Esophagus muscularis mucosa (tissue), 4 donors: ENCODE measurements at regions not wholly inside any gene's neighbourhood (a gene's known extent, or its start where the extent isn't known, plus 50 kb on each side); places are given as distances from the start of the nearest gene placed in this dataset.

Experiments used
- DNase-seq: peaks from one replicate; pipeline ENCODE4 v3.0.0-alpha.2; 2017; ENCODE audit errors: extremely low spot score
- H3K27ac ChIP-seq, 4 donors: fragments of 200-600 bp; sonication (generic); replicated peaks in 1 of 4; 1 replicate in 3 of 4; 2 replicates in 1 of 4; pipeline ENCODE4 v1.5.1; 2016 to 2019; ENCODE audit warnings: mild to moderate bottlenecking in 1 of 4
- H3K27me3 ChIP-seq, 4 donors: fragments of 200-600 bp; sonication (generic); one replicate each; pipeline versions ENCODE4 v1.5.1 to v1.6.0; 2016 to 2019
- H3K36me3 ChIP-seq, 4 donors: fragments of 200-600 bp; sonication (generic); one replicate each; pipeline ENCODE4 v1.5.1; 2016 to 2019
- H3K4me1 ChIP-seq, 4 donors: fragments of 200-600 bp; sonication (generic); one replicate each; pipeline ENCODE4 v1.5.1; 2016 to 2019
- H3K4me3 ChIP-seq, 4 donors: fragments of 200-600 bp; sonication (generic); 1 replicate in 2 of 4; 2 replicates in 2 of 4; pipeline ENCODE4 v1.5.1; 2016 to 2019; ENCODE audit warnings: mild to moderate bottlenecking in 4 of 4, moderate library complexity in 1 of 4
- H3K9me3 ChIP-seq, 4 donors: fragments of 200-600 bp; sonication (generic); 1 replicate in 3 of 4; 2 replicates in 1 of 4; pipeline ENCODE4 v1.5.1; 2016 to 2019
- CTCF ChIP-seq, 3 experiments: fragments of 200-600 bp in 2 of 3; fragments of 450-650 bp in 1 of 3; sonication (generic) in 2 of 3; IDR thresholded peaks; one replicate each; pipeline ENCODE4 v1.5.1; 2017 to 2019; ENCODE audit warnings: antibody characterized with exemption in 3 of 3, mild to moderate bottlenecking in 2 of 3, moderate library complexity in 1 of 3
- EP300 ChIP-seq: sonication (generic); formaldehyde crosslinking; IDR thresholded peaks from one replicate; pipeline ENCODE4 v1.6.1; 2017; ENCODE audit warnings: antibody characterized with exemption
- POLR2A ChIP-seq: fragments of 450-650 bp; IDR thresholded peaks from one replicate; pipeline ENCODE4 v1.6.1; 2017; ENCODE audit warnings: antibody characterized with exemption, moderate library complexity, mild to moderate bottlenecking, low read depth
- POLR2AphosphoS5 ChIP-seq, 2 donors: sonication (generic); formaldehyde crosslinking; IDR thresholded peaks; one replicate each; pipeline ENCODE4 v1.6.1; 2017; ENCODE audit warnings: antibody characterized with exemption in 2 of 2
- WGBS: methylation state at CpG from one replicate; pipeline ENCODE4 v1.1.5; 2018; 5-methylcytosine and 5-hydroxymethylcytosine counted together
- intact Hi-C: fragments of 100-400 bp; cut with DNase I; formaldehyde crosslinking; loops from one replicate; pipeline ENCODE4 v1.15.1; 2023

- TF ChIP-seq POLR2A (no peak), POLR2AphosphoS5 (IDR thresholded peaks at IDR 0.05) (no peak), EP300 (no peak), CTCF (IDR thresholded peaks at IDR 0.05) (no peak)
- H3K4me1 ChIP-seq: no peaks in the 10 kb centered on the region
- H3K4me3 ChIP-seq: no peak overlapping the region
- H3K9me3 ChIP-seq: no peaks in the 10 kb centered on the region
- no peaks in the 10 kb centered on the region for H3K27me3 ChIP-seq
- 68% methylated on average over 1 of the region's 1 CpG for WGBS
- intact Hi-C loops: no loop called here
- DNase-seq: no peak
- no peaks in the 10 kb centered on the region for H3K36me3 ChIP-seq
- H3K27ac ChIP-seq: no peak overlapping the region
Observed at GRCh38 chr5:105132581-105132980, 1570.0 kb upstream of the NUDT12 start.

GRCh38 chr5:105131045-105131444 is 1568.5 kb upstream of the NUDT12 start:
- Histone ChIP-seq H3K27ac (no peak overlapping the region), H3K4me1 (no peaks in the 10 kb centered on the region), H3K4me3 (no peak overlapping the region), H3K9me3 (no peaks in the 10 kb centered on the region), H3K36me3 (no peaks in the 10 kb centered on the region), H3K27me3 (no peaks in the 10 kb centered on the region)
- no peak for DNase-seq
- TF ChIP-seq CTCF (IDR thresholded peaks at IDR 0.05): no peak
- no peak for TF ChIP-seq EP300
- no peak for TF ChIP-seq POLR2A
- TF ChIP-seq POLR2AphosphoS5 (IDR thresholded peaks at IDR 0.05): no peak
- WGBS: 98% methylated on average over 3 of the region's 3 CpGs
- intact Hi-C loops: no loop called here

- H3K4me1 ChIP-seq: no peaks in the 10 kb centered on the region
- no peaks in the 10 kb centered on the region for H3K27me3 ChIP-seq
- intact Hi-C loops: no loop called here
- no peak for DNase-seq
- no peak overlapping the region for H3K27ac ChIP-seq
- 37% methylated on average over 2 of the region's 2 CpGs for WGBS
- H3K36me3 ChIP-seq: no peaks in the 10 kb centered on the region
- no peak overlapping the region for H3K4me3 ChIP-seq
- H3K9me3 ChIP-seq: no peaks in the 10 kb centered on the region
- TF ChIP-seq POLR2AphosphoS5 (IDR thresholded peaks at IDR 0.05) (no peak), POLR2A (no peak), CTCF (IDR thresholded peaks at IDR 0.05) (no peak)
Observed at GRCh38 chr5:105101577-105101976, 1539.0 kb upstream of the NUDT12 start.

- Histone ChIP-seq H3K4me1 (no peaks in the 10 kb centered on the region), H3K9me3 (peaks cover 0 to 5% (median 3%) of the 10 kb centered on the region in 4 donors), H3K27ac (no peak overlapping the region), H3K4me3 (no peak overlapping the region), H3K36me3 (no peaks in the 10 kb centered on the region), H3K27me3 (no peaks in the 10 kb centered on the region)
- intact Hi-C loops: no loop called here
- DNase-seq: no peak
- no peak for TF ChIP-seq CTCF (IDR thresholded peaks at IDR 0.05)
- TF ChIP-seq EP300: no peak
- TF ChIP-seq POLR2A: no peak
- TF ChIP-seq POLR2AphosphoS5 (IDR thresholded peaks at IDR 0.05): no peak
- WGBS: 64% methylated on average over 2 of the region's 2 CpGs
Observed at GRCh38 chr5:105088961-105089360, 1526.4 kb upstream of the NUDT12 start.

GRCh38 chr5:105088102-105088501 is 1525.5 kb upstream of the NUDT12 start:
- H3K9me3 ChIP-seq: peaks cover 0 to 3% (median 1%) of the 10 kb centered on the region in 4 donors
- H3K27me3 ChIP-seq: no peaks in the 10 kb centered on the region
- 36% methylated on average over 3 of the region's 3 CpGs for WGBS
- no peak for DNase-seq
- no peaks in the 10 kb centered on the region for H3K36me3 ChIP-seq
- H3K4me1 ChIP-seq: no peaks in the 10 kb centered on the region
- H3K4me3 ChIP-seq: no peak overlapping the region
- intact Hi-C loops: no loop called here
- TF ChIP-seq POLR2A (no peak), EP300 (no peak), POLR2AphosphoS5 (IDR thresholded peaks at IDR 0.05) (no peak), CTCF (IDR thresholded peaks at IDR 0.05) (no peak)
- no peak overlapping the region for H3K27ac ChIP-seq
